GM12878 (cell line): ENCODE measurements at regions not wholly inside any gene's neighbourhood (a gene's known extent, or its start where the extent isn't known, plus 50 kb on each side); places are given as distances from the start of the nearest gene placed in this dataset.

Experiments used
- ATAC-seq: fragments of 200-7000 bp; cut with Tn5 transposase; 3 replicates; pipeline ENCODE4 v1.9.1; 2020; ENCODE audit warnings: mild to moderate bottlenecking, moderate library complexity
- BruUV-seq: library from RNA; stranded (reverse); fragments of 400-500 nt; replicated peaks from 2 replicates; lab custom pipeline; 2021; lab: Mats Ljungman, UMichigan
- CTCF ChIA-PET: fragments of 300-600 bp; sonication (Branson Sonifier 250); formaldehyde crosslinking; extraction: SDS; loops from one replicate; lab custom pipeline; 2021; ENCODE audit warnings: inconsistent platforms; lab: Yijun Ruan, JAX
- POLR2A ChIA-PET: fragments of 350-600 bp; formaldehyde crosslinking; extraction: SDS; loops from one replicate; lab custom pipeline; 2021; ENCODE audit warnings: inconsistent platforms; lab: Charles Lee
- RAD21 ChIA-PET: fragments of 300-600 bp; sonication (Branson Sonifier 250); formaldehyde crosslinking; loops from one replicate; lab custom pipeline; 2023; ENCODE audit warnings: antibody characterized with exemption; ENCODE audit not compliant: unreplicated experiment; lab: Charles Lee
- SMC1A ChIA-PET: fragments of 300-600 bp; sonication (Branson Sonifier 250); formaldehyde crosslinking; loops from one replicate; lab custom pipeline; 2023; ENCODE audit not compliant: unreplicated experiment, uncharacterized antibody; lab: Charles Lee
- DNase-seq: peaks from one replicate; pipeline ENCODE4 v3.0.0-alpha.2; 2011; ENCODE audit warnings: low read depth, low spot score
- FAIRE-seq: peaks from 3 replicates; lab custom pipeline; 2011; peaks lifted over from hg19 to GRCh38; lab: Jason Lieb, UNC
- H2AFZ ChIP-seq: 2 replicates; pipeline ENCODE4 v1.6.0; 2011; ENCODE audit warnings: low read depth, low read length, control low read depth; ENCODE audit not compliant: control insufficient read depth
- H3K27ac ChIP-seq: 2 replicates; pipeline ENCODE4 v1.5.1; 2011; ENCODE audit warnings: control low read depth; ENCODE audit not compliant: control insufficient read depth, insufficient read depth
- H3K27me3 ChIP-seq, 2 experiments: replicated peaks in 1 of 2; 2 replicates each; pipeline versions ENCODE4 v1.6.0 to v1.6.1; 2011; ENCODE audit warnings: low read length in 1 of 2; ENCODE audit not compliant: control insufficient read depth in 2 of 2, insufficient read depth in 2 of 2
- H3K36me3 ChIP-seq, 2 experiments: 2 replicates each; pipeline ENCODE4 v1.5.1; 2011; ENCODE audit warnings: low read length in 1 of 2; ENCODE audit not compliant: control insufficient read depth in 2 of 2, insufficient read depth in 2 of 2
- H3K4me1 ChIP-seq: 2 replicates; pipeline ENCODE4 v1.6.1; 2011; ENCODE audit warnings: mild to moderate bottlenecking, low read length, moderate library complexity, mixed read lengths; ENCODE audit not compliant: control insufficient read depth, insufficient read depth
- H3K4me2 ChIP-seq: 2 replicates; pipeline ENCODE4 v1.6.0; 2011; ENCODE audit warnings: control low read depth; ENCODE audit not compliant: control insufficient read depth, insufficient read depth
- H3K4me3 ChIP-seq: fragments of 200-600 bp; sonication (generic); 2 replicates; pipeline ENCODE4 v1.5.1; 2016
- H3K79me2 ChIP-seq: 2 replicates; pipeline ENCODE4 v1.6.0; 2011; ENCODE audit warnings: low read length; ENCODE audit not compliant: control insufficient read depth, insufficient read depth
- H3K9ac ChIP-seq: 2 replicates; pipeline ENCODE4 v1.8.0; 2011; ENCODE audit warnings: low read length, control low read depth, mixed read lengths; ENCODE audit not compliant: control insufficient read depth, insufficient read depth
- H3K9me3 ChIP-seq: replicated peaks from 3 replicates; pipeline ENCODE4 v1.5.1; 2011; ENCODE audit warnings: mild to moderate bottlenecking, low read length; ENCODE audit not compliant: control insufficient read depth, insufficient read depth
- H4K20me1 ChIP-seq: 2 replicates; pipeline ENCODE4 v1.6.0; 2011; ENCODE audit not compliant: control insufficient read depth, insufficient read depth
- CBX5 ChIP-seq: sonication (generic); IDR thresholded peaks from 2 replicates; pipeline ENCODE4 v1.6.1; 2016; ENCODE audit warnings: low read depth, moderate library complexity, mild to moderate bottlenecking, inconsistent platforms
- DPF2 ChIP-seq: fragments of 450-650 bp; IDR thresholded peaks from 2 replicates; pipeline ENCODE4 v1.6.1; 2017; ENCODE audit warnings: mild to moderate bottlenecking
- HCFC1 ChIP-seq: fragments of 150-350 bp; IDR thresholded peaks from 2 replicates; pipeline ENCODE4 v1.6.1; 2014; ENCODE audit warnings: low read length
- HDAC2 ChIP-seq: fragments of 200-600 bp; sonication (generic); IDR thresholded peaks from 2 replicates; pipeline ENCODE4 v1.6.1; 2017
- HDAC6 ChIP-seq: fragments of 200-600 bp; sonication (generic); IDR thresholded peaks from one replicate; pipeline ENCODE4 v1.8.0; 2017; ENCODE audit warnings: antibody characterized with exemption; ENCODE audit not compliant: unreplicated experiment
- NBN ChIP-seq: fragments of 450-650 bp; IDR thresholded peaks from 2 replicates; pipeline ENCODE4 v1.6.1; 2016
- RELA ChIP-seq: fragments of 450-650 bp; IDR thresholded peaks from 2 replicates; pipeline ENCODE4 v1.8.0; 2014; ENCODE audit warnings: borderline replicate concordance; ENCODE audit not compliant: partially characterized antibody
- TBL1XR1 ChIP-seq: IDR thresholded peaks from 2 replicates; pipeline ENCODE4 v1.6.1; 2012; ENCODE audit warnings: low read depth, low read length, improper control_type of control experiment
- TCF7 ChIP-seq: IDR thresholded peaks from 2 replicates; pipeline ENCODE4 v1.6.1; 2014; ENCODE audit warnings: antibody characterized with exemption, borderline replicate concordance
- WGBS: methylation state at CpG from one replicate; pipeline ENCODE4 v1.1.6; 2016; ENCODE audit warnings: low lambda C conversion rate; ENCODE audit not compliant: insufficient replicate concordance, insufficient coverage; ENCODE audit errors: missing lambda C conversion rate; 5-methylcytosine and 5-hydroxymethylcytosine counted together
- in situ Hi-C: fragments of 300-500 bp; cut with MboI; formaldehyde crosslinking; loops from 9 replicates; pipeline ENCODE4 v1.14.3; 2018; ENCODE audit warnings: mixed read lengths
- intact Hi-C: fragments of 100-400 bp; cut with micrococcal nuclease; formaldehyde crosslinking; loops from one replicate; pipeline ENCODE4 v1.14.2; 2022; ENCODE audit not compliant: unreplicated experiment
- TF ChIP-seq, protein P1 (sequence below): fragments of 450-650 bp; IDR thresholded peaks from 2 replicates; pipeline ENCODE4 v1.6.1; 2016; ENCODE audit warnings: mild to moderate bottlenecking, moderate library complexity, borderline replicate concordance
- TF ChIP-seq, protein P2 (sequence below): fragments of 450-650 bp; IDR thresholded peaks from 2 replicates; pipeline ENCODE4 v1.6.1; 2016; ENCODE audit warnings: mild to moderate bottlenecking
- TF ChIP-seq, protein P3 (sequence below): IDR thresholded peaks from 2 replicates; pipeline ENCODE4 v1.6.1; 2011; ENCODE audit warnings: borderline replicate concordance, low read depth, mild to moderate bottlenecking, moderate library complexity, low read length; ENCODE audit not compliant: insufficient read depth, poor library complexity, severe bottlenecking
- TF ChIP-seq, protein P4 (sequence below): fragments of 450-650 bp; formaldehyde crosslinking; IDR thresholded peaks from 2 replicates; pipeline ENCODE4 v1.4.0; 2020; ENCODE audit warnings: mild to moderate bottlenecking, moderate library complexity

DNA sequence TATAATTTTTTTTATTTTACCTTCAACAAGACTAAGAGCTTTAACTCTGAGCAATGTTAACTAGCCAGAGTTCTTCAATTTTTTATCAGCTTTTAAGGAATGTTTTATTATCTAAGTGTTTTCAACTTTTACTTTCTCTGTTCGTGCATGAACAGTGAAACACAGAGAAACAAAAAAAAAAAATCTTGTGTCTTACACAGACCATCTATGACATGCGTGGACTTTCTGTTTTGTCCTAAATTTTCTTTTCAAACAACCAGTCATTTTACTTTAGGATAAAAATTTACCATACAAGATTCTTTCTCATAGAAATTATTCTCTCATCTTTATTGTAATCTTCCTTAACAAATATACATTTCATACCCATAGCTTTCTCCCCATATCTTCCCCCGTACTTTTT lies 731.9 kb upstream of the PCDH10 start:
- ChIA-PET POLR2A (no interaction called here), RAD21 (no interaction called here), CTCF (no interaction called here), SMC1A (interaction anchor here (0.7 to 1.3 kb wide), 2 partner anchors 15 to 946 kb away, joined by 4 to 5 read pairs; no protein-coding TSS in a partner anchor)
- no peaks in the 10 kb centered on the region for H3K79me2 ChIP-seq
- no peak for ATAC-seq
- no peak overlapping the region for H3K9ac ChIP-seq
- no peaks in the 10 kb centered on the region for H3K27me3 ChIP-seq
- no peaks in the 10 kb centered on the region for H3K9me3 ChIP-seq
- in situ Hi-C loops, result no loop called here
- H2AFZ ChIP-seq, result no peak overlapping the region
- H3K27ac ChIP-seq, result no peak overlapping the region
- no peak for DNase-seq
- H3K4me2 ChIP-seq, result no peak overlapping the region
- BruUV-seq, result no TSS peak
- 25% methylated on average over 3 of the region's 3 CpGs for WGBS
- H3K36me3 ChIP-seq, result no peaks in the 10 kb centered on the region
- intact Hi-C loops, result no loop called here
- no peaks in the 10 kb centered on the region for H4K20me1 ChIP-seq
- H3K4me1 ChIP-seq, result no peaks in the 10 kb centered on the region
- no peak for FAIRE-seq
- no peak overlapping the region for H3K4me3 ChIP-seq
- TF ChIP-seq HDAC2 (no peak), CBX5 (no peak), DPF2 (no peak), NBN (no peak), TBL1XR1 (no peak), HDAC6 (no peak), HCFC1 (no peak), TCF7 (no peak), RELA (no peak)
- TF ChIP-seq, protein P1, sequence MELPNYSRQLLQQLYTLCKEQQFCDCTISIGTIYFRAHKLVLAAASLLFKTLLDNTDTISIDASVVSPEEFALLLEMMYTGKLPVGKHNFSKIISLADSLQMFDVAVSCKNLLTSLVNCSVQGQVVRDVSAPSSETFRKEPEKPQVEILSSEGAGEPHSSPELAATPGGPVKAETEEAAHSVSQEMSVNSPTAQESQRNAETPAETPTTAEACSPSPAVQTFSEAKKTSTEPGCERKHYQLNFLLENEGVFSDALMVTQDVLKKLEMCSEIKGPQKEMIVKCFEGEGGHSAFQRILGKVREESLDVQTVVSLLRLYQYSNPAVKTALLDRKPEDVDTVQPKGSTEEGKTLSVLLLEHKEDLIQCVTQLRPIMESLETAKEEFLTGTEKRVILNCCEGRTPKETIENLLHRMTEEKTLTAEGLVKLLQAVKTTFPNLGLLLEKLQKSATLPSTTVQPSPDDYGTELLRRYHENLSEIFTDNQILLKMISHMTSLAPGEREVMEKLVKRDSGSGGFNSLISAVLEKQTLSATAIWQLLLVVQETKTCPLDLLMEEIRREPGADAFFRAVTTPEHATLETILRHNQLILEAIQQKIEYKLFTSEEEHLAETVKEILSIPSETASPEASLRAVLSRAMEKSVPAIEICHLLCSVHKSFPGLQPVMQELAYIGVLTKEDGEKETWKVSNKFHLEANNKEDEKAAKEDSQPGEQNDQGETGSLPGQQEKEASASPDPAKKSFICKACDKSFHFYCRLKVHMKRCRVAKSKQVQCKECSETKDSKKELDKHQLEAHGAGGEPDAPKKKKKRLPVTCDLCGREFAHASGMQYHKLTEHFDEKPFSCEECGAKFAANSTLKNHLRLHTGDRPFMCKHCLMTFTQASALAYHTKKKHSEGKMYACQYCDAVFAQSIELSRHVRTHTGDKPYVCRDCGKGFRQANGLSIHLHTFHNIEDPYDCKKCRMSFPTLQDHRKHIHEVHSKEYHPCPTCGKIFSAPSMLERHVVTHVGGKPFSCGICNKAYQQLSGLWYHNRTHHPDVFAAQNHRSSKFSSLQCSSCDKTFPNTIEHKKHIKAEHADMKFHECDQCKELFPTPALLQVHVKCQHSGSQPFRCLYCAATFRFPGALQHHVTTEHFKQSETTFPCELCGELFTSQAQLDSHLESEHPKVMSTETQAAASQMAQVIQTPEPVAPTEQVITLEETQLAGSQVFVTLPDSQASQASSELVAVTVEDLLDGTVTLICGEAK, result no peak
- TF ChIP-seq, protein P2, sequence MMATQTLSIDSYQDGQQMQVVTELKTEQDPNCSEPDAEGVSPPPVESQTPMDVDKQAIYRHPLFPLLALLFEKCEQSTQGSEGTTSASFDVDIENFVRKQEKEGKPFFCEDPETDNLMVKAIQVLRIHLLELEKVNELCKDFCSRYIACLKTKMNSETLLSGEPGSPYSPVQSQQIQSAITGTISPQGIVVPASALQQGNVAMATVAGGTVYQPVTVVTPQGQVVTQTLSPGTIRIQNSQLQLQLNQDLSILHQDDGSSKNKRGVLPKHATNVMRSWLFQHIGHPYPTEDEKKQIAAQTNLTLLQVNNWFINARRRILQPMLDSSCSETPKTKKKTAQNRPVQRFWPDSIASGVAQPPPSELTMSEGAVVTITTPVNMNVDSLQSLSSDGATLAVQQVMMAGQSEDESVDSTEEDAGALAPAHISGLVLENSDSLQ, result no peak
- TF ChIP-seq, protein P3, sequence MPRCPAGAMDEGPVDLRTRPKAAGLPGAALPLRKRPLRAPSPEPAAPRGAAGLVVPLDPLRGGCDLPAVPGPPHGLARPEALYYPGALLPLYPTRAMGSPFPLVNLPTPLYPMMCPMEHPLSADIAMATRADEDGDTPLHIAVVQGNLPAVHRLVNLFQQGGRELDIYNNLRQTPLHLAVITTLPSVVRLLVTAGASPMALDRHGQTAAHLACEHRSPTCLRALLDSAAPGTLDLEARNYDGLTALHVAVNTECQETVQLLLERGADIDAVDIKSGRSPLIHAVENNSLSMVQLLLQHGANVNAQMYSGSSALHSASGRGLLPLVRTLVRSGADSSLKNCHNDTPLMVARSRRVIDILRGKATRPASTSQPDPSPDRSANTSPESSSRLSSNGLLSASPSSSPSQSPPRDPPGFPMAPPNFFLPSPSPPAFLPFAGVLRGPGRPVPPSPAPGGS, result no peak
- TF ChIP-seq, protein P4, sequence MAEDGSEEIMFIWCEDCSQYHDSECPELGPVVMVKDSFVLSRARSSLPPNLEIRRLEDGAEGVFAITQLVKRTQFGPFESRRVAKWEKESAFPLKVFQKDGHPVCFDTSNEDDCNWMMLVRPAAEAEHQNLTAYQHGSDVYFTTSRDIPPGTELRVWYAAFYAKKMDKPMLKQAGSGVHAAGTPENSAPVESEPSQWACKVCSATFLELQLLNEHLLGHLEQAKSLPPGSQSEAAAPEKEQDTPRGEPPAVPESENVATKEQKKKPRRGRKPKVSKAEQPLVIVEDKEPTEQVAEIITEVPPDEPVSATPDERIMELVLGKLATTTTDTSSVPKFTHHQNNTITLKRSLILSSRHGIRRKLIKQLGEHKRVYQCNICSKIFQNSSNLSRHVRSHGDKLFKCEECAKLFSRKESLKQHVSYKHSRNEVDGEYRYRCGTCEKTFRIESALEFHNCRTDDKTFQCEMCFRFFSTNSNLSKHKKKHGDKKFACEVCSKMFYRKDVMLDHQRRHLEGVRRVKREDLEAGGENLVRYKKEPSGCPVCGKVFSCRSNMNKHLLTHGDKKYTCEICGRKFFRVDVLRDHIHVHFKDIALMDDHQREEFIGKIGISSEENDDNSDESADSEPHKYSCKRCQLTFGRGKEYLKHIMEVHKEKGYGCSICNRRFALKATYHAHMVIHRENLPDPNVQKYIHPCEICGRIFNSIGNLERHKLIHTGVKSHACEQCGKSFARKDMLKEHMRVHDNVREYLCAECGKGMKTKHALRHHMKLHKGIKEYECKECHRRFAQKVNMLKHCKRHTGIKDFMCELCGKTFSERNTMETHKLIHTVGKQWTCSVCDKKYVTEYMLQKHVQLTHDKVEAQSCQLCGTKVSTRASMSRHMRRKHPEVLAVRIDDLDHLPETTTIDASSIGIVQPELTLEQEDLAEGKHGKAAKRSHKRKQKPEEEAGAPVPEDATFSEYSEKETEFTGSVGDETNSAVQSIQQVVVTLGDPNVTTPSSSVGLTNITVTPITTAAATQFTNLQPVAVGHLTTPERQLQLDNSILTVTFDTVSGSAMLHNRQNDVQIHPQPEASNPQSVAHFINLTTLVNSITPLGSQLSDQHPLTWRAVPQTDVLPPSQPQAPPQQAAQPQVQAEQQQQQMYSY (CRISPR knock-in tag), result no peak
- TF ChIP-seq, all 136 proteins: peak for 0
